HPDE6-E6E7 (cell line): ENCODE measurements at regions not wholly inside any gene's neighbourhood (a gene's known extent, or its start where the extent isn't known, plus 50 kb on each side); places are given as distances from the start of the nearest gene placed in this dataset.

Source experiments
- DNase-seq: peaks from one replicate; pipeline ENCODE4 v3.0.0; 2011; ENCODE audit warnings: missing footprints; ENCODE audit errors: extremely low spot score

DNA sequence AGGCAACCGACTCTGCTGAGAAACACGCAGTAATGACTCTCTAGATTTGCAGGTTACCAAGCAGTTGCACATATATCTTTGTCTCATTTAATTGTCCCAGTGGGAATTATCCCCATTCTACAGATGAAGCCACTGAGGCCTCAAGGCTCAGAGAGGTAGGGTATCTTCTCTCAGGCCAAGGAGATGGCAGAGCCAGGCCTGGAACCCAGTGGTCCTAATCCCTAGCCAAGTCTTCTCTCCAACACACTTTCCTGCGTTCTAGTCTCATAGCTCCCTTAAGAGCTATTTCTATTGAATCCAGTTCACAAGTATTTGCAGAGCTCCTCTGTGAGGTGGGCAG, 181.3 kb upstream of the BCOR start:
- no peak for DNase-seq

DNA sequence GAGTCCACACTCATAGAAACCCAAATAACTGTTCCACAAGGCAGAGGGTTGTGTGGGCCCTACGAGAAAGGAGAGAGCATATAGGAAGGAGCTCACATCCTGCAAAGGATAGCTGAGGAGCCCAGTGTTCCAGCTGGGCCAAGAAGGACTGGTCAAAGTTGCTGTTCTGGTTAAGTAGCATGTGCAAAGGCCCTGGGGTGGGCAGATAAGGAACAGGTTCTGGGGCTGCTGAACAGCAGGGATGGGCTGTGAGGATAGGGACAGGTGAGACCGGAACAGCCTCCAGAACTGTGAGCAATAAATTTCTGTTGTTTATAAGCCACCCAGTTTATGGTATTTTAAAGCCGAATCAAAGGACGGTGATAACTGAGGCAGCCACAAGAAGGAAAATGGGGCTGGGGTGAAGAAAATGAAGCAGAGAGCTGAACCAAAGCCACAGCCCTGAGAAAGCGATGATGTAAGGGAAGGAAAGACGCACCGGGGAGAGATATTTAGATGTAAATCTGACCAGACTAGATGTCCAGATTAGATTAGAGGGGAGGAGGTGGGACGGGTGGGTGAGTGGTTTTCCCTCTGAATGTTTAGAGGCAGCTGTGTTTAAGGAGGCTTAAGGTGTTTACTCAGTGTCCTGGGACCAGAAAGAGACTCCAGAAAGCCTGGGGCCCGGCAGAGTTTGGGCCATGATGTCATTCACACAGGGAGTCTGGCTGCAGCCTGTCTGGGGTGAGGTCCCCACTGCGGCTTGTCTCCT, 180.8 kb upstream of the BCOR start:
- DNase-seq: no peak

DNA sequence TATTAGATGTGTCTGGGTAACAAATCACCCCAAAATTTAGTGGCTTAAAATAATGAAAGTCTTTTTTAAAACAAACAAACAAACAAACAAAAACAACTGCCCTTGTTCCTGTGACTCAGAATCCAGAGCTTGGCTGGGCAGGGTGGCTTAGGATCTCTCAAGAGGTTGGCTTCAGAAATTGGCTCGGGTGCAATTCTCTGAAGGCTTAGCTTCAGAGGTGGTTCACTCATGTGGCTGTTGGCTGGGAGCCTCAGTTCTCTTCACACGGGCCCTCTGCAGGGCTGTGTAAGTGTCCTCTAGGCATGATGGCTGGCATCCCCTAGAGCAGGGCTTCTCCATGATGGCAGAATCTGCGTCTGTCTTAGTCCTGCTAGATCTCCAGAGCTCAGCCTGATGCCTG, 179.9 kb upstream of the BCOR start:
- no peak for DNase-seq

GRCh38 chrX:40273356-40274050, 175.7 kb upstream of the BCOR start:
- DNase-seq: no peak

GRCh38 chrX:40272776-40273175, 175.0 kb upstream of the BCOR start:
- DNase-seq: no peak

DNA sequence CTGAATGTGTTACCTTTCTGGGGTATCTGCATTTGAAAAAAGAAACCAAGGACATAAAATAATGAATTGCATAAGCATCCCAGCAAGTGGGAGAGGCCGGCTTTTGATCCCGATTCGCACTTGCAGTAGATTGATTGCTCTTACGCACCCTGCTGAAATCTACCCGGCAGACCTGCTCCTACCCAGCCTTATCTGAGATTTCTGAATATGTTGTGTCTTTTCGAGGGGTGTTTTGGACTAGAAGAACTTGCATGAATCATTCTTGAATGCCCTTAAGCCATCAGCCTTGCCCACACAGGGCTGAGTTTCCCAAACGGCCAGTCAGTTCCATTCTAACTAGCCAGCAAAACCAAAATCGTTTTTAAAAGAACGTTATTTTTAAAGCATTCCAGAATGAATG, 174.4 kb upstream of the BCOR start:
- DNase-seq: no peak

GRCh38 chrX:40268188-40268520, 170.4 kb upstream of the BCOR start:
- no peak for DNase-seq

DNA sequence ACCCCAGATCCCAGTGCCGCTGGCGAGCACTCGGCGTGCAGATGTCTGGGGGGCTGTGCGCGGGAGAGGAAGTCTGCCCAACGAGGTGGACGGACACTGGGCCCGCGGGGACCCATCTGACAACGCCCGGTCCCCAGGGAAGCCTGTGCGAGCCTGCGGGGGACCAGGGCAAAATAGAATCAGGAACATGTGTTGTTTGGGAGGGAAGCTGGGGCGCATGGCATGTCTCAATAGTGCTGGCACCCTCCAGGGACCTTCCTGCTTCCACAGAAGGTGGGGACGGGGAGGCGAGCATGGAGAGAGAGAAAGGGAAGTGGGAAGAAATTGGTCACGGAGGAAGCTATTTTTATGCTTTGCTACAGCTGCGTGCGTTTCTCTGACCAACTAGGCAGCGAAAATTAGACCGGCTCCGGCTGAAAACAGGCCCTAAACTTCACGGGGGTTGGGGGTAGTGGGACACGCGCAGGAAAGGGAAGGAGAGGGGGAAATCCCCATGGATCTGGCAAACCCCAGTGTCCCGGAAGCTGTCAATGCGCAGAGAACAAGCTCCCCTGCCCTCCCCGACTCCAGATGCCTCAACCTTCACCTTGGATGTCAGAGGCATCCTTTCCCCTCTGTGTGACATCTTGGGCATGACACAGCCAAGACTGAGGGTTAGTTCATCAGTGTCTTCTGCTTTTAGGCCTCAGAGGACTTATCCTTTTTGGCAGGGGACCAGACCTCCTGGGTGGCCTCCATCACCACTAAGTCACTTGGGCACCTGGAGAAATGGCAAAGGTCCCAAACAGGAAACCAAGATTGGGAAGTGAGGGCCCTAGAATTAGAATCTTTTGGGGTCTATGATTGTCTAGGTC, 169.8 kb upstream of the BCOR start:
- DNase-seq: no peak

DNA sequence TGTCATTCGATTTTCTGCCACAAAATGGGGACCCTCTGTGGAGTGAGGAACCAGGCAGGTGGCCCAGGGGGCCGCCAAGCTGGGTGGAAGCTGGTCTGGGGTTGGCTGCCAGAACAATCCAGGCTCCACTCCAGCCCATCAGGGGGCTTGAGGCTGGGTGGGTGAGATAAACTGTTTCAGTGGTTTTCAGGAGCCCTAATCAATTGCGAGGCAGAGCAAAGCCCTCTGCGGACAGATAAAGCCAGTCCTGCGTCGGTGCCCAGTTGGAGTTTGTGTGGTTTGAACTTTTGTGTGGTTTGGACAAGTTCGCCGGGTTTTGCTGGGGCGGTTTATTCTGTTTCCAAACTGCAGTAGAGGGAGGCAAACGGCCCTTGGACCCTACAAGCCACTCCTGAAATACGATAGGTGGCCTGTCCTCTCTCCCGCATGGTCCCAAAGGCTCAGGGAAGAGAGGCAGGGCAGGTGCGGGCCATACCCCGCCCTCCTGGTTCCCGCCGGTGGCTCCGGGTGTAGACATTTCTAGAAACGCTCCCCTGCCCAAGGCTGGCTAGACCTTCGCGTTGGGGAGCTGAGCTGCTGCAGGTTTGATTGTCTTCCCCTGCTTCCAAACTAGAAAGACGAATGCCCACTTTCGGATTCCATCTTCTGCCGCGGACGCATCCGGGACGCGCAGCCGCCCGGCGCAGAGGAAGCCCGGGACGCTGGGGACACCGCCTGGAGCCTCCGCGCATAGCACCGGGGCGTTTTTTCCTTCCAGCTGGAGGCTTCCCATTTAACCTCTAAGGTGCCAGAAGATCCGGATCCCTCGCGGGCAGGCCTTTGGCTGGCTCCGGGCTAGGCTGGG, 169.0 kb upstream of the BCOR start:
- DNase-seq: peak; percentile 43

DNA sequence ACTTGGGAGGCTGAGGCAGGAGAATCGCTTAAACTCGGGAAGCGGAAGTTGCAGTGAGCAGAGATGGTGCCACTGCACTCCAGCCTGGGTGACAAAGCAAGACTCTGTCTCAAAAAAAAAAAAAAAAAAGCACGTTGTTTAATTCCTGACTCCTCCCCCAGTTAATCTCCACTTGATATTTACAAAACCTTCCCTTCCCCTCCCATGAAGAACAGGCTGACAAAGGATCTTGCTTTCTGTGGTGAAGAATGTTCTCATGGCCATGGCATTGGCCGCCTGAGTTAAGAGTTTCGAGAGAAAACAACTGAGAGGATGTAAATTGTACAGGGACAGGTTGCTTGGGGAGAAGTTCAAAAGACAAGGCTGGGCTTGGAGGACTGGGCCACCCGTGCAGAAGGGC, 168.2 kb upstream of the BCOR start:
- no peak for DNase-seq

DNA sequence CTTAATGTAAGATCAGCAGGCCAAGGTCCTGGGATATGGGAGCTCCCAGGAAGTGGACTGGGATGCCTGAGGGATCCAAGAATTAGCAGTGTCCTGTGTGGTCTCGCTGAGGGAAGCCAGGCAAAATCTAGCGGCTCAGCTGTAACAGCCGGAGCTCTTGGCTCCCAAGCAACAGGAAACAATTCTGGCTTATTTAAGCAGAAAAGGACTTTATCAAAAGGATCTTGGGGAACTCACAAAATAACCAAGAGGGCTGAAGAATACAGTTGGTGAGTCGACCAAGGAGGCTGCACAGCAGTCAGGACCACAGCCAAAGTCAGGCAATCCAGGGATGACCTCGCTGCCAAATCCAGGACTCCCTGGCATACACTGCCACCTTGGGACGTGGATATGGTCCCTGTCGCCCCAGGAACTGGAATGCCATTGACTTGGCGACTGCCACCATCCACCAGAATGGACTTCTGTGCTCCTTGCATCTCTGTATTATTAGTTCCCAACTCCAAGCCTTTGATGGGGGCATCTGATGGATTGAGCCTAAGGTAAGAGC, 165.3 kb upstream of the BCOR start:
- no peak for DNase-seq

- DNase-seq: peak; percentile 20
These were observed 164.6 kb upstream of the BCOR start for GRCh38 chrX:40262157-40263013.

DNA sequence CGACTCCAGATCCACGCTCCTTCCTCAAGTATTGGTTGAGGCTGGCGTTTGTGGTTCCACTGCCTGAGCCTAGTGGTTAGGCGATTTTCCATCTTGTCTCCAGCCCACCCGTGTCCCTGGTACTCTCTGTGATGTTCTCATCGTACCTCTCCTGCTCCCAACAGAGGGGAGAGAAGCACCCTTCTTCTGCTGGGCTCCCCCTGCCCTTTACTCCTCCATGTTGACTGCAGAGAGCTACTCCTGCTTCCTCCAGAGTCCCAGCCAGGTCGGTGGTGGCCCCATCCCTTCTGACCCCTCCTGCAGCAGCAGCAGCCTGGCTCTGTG, 164.0 kb upstream of the BCOR start:
- DNase-seq: no peak

GRCh38 chrX:40260146-40260747, 162.5 kb upstream of the BCOR start:
- DNase-seq: no peak

DNA sequence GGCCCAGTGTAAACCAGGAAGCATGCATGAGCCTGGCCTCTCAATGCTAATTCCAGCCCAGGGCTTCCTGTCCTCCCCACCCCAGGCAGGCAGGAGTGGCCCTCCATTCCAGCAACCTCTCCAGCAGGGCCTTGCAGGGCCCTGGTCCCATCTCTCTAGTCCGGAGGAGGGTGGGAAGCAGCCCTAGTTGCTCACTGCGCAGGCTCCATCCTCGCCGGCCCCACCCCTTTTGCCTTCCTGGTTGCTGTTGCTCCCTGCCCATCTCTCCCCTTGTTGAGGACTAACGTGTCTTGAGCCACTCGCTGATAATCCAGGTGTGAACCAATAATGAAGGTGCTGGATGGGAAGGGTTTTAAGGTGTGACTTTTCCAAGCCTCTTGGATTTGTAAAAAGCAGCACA, 161.2 kb upstream of the BCOR start:
- DNase-seq: no peak

GRCh38 chrX:40253771-40254170, 156.0 kb upstream of the BCOR start:
- DNase-seq: no peak

DNA sequence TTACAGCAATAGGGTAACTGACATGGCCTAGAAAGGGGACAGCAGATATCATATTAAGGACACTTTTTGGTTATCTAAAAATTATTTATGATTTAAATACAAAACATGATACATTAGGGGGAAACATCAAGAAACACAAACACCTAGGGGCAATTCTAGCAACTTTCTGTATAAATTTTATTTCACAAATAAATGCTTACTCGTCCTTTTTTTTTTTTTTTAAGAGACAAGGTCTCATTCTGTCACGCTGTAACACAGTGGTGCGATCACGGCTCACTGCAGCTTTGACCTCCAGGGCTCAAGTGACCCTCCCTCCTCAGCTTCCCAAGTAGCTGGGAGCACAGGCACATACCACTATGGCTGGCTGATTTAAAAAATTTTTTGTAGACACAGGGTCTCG, 151.8 kb upstream of the BCOR start:
- no peak for DNase-seq

DNA sequence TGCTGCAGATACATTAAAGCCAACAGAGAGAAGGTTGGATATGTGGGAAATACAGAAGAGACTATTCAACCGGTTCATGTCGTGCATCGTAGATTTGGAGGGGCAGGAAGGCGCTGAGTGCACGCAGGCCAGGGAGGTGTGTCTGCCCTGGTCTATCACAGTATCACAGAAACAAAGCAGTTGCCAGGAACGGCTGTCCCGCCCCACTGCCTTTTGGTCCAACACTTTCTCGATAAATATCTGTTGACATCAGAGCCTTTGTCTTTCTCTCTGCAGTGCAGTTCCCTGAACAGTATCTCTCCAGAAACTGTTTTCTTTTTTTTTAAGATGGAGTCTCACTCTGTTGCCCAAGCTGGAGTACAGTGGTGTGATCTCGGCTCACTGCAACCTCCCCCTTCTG, 151.1 kb upstream of the BCOR start:
- DNase-seq: no peak

- DNase-seq: no peak
These were observed 150.3 kb upstream of the BCOR start for GRCh38 chrX:40247848-40248622.

- no peak for DNase-seq
These were observed 149.6 kb upstream of the BCOR start for GRCh38 chrX:40247382-40247781.
